ENCODE measurements at regions not wholly inside any gene's neighbourhood (a gene's known extent, or its start where the extent isn't known, plus 50 kb on each side); places are given as distances from the start of the nearest gene placed in this dataset.
A peak's percentile ranks its signal among the peaks of the same experiment; 100 is the strongest.
"Not testable (repeated sequence)": the region's sequence is repeated elsewhere in the genome, so short reads cannot be mapped to it uniquely, and the experiment has no call there.

DNA sequence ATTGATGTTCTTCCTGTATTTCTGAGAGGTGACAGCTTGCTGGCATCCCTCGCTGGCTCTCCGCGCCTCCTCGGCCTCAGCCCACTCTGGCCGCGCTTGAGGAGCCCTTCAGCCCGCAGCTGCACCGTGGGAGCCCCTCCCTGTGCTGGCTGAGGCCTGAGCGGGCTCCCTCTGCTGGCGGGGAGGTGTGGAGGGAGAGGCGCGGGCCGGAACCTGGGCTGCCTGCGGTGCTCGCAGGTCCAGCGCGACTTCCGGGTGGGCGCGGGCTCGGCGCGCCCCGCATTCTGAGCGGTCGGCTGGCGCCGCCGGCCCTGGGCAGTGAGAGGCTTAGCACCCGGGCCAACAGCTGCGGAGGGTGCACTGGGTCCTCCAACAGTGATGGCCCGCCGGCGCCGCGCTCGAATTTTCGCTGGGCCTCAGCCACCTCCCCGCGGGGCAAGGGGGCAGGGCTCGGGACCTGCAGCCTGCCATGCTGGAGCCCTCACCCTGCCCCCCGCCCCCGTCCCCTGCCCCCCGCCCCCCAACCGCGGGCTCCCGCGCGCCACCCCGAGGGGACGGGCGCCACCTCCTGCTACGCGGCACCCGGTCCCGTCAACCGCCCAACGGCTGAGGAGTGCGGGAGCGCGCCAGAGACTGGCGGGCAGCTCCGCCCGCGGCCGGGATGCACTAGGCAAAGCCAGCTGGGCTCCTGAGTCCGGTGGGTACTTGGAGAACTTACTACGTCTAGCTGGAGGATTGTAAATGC lies 1353.4 kb upstream of the CDH18 start:
- DNase-seq = peak in 1 of 3 donors; percentile 18

DNA sequence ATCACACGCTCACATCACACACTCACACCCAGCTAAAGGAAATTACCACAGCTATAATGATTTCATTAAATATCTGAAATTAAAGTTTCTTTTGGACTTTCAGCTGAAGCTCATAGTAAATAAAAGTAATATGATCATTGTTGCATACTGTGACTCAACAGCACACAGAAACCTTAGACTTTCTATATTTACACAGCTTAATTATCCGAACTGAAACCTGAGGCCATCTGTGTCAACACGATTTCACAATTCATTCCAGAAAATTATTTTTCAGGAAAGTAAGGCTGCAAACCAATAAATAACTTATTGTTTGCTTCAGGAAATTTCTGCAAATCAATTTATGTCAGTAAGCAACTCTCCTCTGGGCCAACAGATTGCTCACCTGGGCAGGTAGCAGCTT lies 1352.2 kb upstream of the CDH18 start:
- DNase-seq = not testable (repeated sequence)

DNA sequence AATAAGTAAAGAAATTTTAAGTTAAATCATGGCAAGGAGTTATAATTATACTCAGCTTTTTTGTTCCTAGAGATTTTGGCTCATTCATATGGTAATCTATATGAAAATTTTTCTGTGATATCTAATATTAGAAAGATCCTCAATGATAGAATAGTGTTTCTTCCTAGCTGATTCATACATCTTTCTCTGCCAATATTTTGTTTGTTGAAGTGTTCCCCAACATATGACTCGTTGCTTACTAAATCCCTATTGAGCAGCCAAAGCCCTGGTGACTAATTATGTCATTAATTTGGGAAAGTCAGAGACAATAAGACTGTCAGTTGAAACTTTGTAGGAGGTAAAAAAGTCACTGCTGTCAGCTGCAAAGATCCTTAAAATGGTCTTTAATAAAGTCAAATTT lies 1348.5 kb upstream of the CDH18 start:
- DNase-seq = not testable (repeated sequence)

DNA sequence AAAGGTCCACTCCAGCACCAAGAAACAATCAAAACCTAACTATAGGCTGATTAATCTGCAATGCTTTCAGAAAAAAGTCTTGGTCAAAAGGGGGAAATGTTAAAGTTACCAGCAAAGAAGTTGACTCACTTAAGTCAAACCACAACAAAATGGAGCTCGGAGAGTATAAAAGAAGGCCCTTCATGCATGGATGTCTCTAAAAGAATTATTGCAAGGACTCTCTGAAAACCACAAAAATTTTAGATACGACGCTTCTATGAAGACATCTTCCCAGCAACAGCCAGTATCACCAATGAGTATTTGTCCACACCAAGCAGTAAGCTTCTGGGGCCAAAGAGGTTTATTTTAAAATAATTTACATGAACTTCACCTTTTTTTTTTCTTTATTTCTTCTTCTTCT lies 1327.4 kb upstream of the CDH18 start:
- not testable (repeated sequence) for DNase-seq

DNA sequence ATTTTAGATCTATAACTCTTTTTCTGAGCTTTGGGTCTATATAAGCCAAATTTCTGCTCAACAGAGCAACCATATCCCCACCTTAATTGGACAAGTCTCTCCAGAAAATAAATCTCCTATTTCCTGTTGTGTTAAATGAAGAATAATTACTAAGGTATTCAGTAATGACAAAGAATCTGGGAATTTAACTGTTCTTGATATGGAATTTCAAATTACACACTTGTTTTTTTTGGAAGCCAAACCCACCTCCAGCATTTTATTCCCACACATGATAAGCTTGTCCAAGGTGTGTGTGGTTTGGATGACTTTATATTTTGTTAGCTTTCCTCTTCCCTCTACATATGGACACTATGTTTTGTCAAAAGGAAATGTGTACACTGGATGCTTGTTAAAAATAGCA lies 1313.2 kb upstream of the CDH18 start:
- not testable (repeated sequence) for DNase-seq

DNA sequence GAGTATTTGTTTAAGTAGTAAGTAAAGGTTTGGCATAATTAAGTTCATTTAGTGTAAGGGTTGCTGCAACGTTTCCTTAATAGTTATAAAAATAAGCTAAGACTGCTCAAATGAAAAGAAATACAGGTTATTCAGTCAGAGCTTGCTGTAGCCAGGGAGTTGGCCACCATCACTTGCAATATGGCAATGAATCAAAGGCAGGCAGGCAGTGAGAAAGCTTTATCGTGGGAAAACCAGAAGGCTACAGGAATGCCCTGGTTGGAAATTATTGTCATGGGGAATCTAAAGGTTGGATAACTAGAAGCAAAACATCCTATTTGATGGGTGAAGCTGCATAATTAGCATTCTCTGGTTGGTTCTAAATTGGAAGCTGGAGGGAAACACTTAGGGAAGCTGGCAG lies 1286.4 kb upstream of the CDH18 start:
- not testable (repeated sequence) for DNase-seq

DNA sequence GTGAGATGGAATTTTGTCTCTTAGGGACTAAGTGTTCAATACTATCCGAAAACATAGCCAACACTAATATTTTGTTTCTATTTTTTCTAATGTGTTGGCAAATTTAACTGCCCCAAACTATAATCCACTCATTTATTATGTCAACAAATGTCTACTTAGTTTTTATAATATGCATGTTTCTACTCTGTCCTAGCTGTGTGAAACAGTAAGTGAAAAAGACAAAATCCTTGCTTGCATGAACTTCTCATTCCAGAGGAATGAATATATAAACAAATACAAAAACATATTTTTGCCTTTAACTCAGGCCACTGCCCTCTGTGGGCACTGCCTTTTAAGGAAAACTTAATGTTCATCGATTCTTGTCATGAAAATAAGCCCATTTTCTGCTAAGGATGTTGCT lies 1275.4 kb upstream of the CDH18 start:
- no peak for DNase-seq

DNA sequence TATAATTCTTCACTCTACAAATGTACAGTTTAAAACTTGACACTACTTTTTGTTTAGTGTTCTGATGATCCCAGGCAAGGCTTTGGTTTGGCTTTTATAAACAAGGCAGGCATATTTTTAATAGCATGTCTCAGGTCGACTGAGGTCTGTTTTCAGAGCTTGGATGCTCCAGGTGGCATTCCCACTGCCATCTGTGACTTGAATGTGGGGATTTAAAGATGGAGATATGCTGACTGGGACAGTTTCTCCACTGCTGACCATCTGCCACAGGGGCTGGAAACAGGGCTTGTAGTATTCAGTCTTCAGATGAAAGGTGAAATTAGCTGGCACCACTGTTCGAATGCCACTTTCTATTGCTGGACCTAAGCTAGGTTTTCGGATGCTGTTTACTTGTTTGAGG lies 1266.2 kb upstream of the CDH18 start:
- no peak for DNase-seq

DNA sequence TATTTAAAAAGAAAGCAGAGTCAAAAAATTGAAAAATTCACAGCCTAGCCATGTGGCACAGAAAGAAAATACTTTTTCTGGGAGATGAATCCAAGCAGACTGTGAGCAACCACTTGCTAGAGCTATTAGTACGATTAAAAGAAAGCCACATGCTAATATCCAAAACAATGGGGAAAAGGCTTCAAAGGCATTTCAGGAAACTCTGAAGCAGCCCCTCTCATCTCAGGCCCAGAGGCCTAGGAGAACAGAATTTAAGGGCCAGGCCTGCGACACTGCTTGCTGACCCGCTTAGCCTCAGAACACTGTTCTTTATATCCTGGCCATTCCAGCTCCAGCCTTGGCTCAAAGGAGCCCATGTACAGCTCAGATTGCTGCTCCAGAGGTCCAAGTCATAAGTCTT lies 1257.0 kb upstream of the CDH18 start:
- DNase-seq = no peak

DNA sequence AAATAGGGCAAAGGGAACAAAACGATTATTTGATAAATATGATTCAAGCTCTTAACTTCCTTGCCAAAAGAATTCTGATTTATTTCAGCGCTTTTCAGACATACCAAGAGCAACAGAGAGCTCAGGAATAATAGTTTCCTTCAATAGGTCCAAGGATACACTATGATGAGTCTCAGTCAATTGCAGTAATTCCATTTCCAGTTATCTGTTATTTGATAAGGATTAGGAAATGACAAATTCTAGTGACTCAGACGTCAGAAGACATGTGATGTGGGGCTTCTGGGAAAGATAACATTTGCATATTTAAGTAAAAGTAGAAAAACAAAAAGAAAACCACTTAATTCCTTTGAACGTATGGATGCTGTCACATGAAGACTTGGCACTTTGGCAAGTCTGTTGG lies 1250.8 kb upstream of the CDH18 start:
- DNase-seq = no peak

DNA sequence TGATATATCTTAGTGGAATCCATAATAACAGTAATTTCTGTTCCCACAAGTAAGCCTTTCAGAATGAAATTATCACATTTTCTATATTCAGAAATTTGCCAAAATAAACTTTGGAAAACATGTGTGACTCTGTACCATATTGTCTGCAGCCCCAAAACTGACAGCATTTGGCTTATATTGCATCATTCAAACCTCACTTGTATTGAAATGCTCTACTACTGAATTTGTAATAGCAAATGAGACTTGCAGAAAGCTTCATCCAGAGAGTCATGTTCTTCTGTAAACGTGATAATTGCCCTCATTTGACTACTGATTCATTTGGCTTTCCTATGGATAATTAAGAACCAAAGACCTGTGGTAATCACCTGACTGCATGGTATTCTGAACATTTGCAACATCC lies 1249.5 kb upstream of the CDH18 start:
- no peak for DNase-seq

DNA sequence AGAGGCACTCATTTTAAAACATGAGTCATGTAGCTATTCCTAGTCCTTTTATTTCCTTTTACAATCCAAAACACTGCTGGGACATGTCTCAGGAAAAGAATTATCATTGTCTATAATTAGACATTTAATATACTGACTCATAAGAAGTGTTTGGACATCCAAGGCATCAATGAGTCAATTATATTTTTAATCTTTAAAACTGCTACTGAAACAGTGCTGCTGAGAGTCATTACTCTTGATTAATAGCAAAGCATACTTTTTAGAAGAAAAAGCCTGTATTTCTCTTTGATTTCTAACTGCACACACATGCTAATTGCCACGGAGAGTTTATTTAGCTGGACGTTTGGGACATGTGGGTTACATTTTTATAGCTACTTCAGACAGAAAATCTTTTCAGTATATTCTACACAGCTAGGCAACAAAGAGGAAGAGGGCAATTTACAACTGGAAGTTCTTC lies 1249.0 kb upstream of the CDH18 start:
- peak in 2 of 3 donors; percentile 6 to 48 for DNase-seq

DNA sequence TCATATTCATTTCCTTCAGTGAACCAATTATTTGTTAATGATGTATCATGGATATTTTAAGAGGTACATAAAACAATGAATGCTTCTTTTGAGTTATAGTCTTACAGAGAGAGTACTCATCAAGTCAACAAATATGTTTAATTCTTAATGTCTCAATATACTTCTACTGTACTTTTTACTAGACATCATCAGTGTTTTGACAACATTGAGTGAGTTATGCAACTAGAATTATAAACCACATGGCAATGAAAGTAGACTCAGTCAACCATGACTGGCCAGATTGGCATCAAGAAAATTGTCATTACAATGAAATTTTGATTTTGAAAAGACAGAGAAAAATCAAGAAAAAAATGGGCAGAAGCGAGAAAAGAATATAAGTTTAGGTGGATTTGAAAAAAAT lies 1248.1 kb upstream of the CDH18 start:
- no peak for DNase-seq

DNA sequence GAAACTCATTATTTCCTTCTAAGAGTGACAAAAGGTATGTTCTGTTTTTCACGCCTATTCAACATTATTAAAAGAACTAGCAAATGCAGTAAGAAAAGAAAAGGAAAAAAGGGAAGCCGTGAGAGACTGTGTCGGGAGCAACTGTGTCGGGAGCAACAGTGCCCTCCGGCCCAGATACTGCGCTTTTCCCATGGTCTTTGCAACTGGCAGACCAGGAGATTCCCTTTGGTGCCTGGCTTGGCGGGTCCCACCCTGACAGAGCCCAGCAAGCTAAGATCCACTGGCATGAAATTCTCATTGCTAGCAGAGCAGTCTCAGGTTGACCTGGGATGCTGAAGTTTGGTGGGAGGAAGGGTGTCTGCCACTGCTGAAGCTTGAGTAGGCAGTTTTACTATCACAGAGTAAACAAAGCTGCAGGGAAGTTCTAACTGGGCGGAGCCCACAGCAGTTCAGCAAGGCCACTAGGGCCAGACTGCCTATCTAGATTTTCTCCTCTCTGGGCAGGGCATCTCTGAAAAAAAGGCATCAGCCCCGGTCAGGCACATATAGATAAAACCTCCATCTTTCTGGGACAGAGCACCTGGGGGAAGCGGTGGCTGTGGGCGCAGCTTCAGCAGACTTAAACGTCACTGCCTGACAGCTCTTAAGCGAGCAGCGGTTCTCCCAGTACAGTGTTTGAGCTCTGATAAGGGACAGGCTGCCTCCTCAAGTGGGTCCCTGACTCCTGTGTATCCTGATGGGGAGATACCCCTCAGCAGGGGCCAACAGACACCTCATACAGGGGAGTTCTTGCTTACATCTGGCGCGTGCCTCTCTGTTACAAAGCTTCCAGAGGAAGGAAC lies 1237.4 kb upstream of the CDH18 start:
- no peak for DNase-seq

DNA sequence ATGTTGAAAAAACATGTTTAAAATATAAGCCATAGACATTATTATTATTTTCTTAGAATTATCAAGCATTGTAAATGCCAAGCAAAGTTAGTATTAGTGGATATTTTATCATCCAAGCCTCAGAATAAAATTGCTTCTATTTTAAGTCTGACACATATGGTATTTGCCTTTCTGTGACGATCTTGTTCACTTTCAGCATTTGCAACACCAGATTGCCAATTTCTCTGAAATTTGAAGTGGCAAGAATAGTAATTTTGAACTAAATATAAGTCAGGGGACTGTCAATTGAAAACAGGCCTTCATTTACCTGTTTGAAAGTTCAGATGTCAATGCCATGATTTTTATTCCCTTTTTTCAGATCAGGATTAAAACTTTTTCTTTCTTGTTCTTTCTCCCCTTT lies 1233.6 kb upstream of the CDH18 start:
- no peak for DNase-seq

DNA sequence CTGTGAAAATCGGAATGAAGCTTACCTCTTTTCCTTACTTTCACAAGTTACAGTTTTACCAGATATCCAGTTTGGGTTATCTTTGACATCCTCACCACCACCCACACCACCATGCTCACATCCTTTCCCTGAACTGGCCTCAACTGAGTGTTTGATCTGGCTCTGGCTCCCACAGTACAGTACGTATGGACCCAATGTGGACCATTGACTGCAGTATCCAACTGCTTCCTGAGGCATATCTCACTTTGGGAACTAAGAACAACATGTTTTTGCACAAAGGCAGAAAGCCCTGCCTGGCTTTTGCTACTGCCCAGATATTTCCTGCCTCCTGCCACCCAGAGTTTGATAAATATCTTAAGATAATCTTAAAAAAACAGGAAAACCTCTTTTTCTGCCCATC lies 1232.0 kb upstream of the CDH18 start:
- no peak for DNase-seq

DNA sequence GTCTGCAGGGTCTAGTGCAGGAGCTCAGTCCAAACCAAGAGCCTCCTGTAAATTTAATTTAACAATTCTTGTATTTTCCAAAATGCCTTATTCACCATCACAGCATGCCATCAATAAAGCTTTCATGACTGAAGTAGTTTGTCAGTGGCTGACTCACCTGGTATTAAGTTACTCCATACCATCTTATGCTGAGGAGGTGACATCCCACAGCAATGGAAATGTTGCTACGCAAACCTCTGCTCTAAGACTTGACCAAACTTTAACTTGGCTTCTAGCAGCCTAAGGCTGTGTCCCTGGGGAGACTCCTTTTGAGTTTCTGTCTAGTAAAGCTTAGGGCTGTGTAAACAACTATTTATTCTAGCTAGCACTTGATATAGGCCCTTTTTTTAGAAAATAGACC lies 1231.3 kb upstream of the CDH18 start:
- DNase-seq = no peak

DNA sequence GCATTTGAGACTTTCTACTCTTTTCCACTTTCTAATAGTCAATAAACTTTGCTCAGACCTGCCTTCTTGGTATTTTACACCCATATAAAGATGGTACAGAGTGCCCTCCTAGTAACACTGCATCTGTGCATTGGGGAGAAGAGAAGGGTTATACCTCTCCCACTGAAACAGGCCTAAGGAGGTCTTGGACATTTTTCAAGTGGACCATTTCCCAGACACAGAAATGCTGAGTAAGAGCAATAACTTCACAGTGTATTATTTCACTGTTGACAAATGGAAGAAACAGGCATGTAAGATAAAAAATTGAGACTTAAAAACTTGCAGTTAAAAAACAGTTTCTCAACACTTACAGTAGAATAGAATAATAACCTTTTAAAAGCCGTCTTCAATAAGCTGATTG lies 1224.0 kb upstream of the CDH18 start:
- peak in 2 of 3 donors; percentile 6 to 18 for DNase-seq

DNA sequence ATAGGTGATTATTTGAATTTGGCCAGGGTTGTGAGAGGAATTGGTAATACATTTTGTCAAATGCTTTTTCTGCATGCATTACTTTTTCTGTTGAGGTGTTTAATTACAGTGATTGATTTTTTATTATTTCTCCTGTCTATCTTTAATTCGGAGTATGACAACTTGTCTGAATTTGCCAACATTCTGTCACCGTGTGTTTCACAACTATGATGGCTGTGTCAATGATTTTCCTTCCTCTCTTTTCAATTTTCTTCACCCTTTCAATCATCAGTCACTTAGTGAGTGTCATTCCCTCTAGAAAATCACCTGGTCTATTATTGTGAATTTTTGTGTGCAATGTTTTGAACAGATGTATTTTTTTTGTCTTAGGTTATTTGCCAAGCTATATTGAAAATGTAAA lies 1221.4 kb upstream of the CDH18 start:
- DNase-seq = no peak

DNA sequence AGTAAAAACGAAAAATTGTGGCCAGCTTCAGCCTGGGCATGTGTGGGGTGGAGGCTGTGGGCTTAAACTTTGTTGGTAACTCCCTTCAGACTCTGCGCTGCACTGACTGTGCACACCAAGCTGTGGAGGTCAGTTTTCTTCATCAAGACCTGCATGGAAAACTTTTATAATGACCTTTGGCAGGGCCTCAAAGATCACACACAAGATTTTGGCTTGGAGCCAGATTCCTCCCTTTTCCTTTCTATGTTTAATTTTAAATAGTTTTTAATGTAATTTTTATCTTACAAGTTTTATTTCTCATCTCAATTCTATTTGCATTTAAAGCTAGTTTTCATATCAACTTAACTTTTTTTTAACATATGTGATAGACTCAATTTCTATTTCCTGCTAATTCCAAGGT lies 1211.1 kb upstream of the CDH18 start:
- DNase-seq = peak in 1 of 3 donors; percentile 2

DNA sequence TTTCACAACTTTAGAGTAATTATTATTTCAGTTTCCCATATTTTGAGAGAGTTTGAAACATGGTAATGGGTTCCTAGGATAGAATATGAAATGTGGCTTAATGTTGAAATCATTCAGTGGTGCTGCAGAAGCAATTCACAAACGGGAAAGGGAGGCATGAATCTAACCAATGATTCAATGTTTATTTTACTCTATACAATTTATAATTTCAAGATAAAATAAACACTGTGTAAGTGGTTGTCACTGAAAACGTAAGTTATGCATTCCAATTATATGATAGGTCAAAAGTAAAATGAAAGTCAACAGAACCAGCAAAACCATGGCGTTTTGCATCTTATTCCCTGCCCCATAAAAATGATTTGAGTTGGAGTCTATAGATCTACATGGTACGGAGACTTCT lies 1207.1 kb upstream of the CDH18 start:
- no peak for DNase-seq

DNA sequence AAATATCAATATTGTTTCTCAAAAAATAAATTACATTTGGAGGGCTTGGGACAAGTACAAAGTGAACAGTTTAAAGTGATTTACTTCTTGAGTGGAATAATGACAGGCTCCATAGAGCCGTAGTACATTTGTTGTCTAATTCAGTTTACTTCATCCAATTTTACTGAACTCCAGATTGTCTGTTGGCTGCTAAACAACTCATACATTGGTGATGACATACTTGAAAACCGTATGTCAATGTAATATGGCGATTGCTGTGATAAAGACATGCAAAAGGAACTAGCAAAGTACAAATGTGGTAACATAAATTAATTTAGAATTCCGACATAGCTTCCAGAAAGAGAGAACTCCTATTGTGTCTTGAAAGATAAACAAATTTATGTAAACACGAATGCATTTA lies 1197.5 kb upstream of the CDH18 start:
- no peak for DNase-seq

DNA sequence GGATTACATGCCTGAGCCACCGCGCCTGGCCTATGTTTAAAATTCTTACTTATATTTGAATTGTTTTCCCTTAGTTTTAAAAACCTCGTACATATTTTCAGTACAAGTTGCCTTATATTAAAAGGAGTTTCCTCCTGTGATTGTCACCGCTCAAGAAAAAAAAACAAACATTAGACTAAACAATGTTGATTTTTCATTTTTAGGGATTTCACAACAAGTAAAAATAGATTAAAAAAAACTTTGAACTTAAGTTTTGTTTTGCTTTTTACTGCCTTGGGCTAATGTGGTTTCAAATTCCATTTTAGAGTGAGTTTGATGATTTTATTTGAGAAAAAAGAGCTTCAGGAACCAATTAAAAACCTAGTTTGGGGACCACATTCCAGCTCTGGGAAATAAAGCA lies 1196.6 kb upstream of the CDH18 start:
- no peak for DNase-seq
